RWPE2 (cell line): ENCODE measurements at regions not wholly inside any gene's neighbourhood (a gene's known extent, or its start where the extent isn't known, plus 50 kb on each side); places are given as distances from the start of the nearest gene placed in this dataset.
"Not testable (repeated sequence)": the region's sequence is repeated elsewhere in the genome, so short reads cannot be mapped to it uniquely, and the experiment has no call there.

Experiments used
- ATAC-seq: fragments of 200-7000 bp; cut with Tn5 transposase; 3 replicates; pipeline ENCODE4 v1.9.1; 2021; ENCODE audit warnings: low read depth
- DNase-seq: peaks from one replicate; pipeline ENCODE4 v3.0.0-alpha.2; 2020; ENCODE audit warnings: low spot score
- H3K27ac ChIP-seq: fragments of 450-650 bp; 2 replicates; pipeline ENCODE4 v1.5.1; 2017; ENCODE audit warnings: mild to moderate bottlenecking; ENCODE audit not compliant: poor library complexity, severe bottlenecking
- H3K27me3 ChIP-seq: fragments of 250-450 bp; sonication (Bioruptor Pico); 2 replicates; pipeline ENCODE4 v1.5.1; 2021; ENCODE audit warnings: mild to moderate bottlenecking, moderate library complexity; ENCODE audit not compliant: insufficient read depth, poor library complexity, severe bottlenecking
- H3K36me3 ChIP-seq: fragments of 250-450 bp; sonication (Bioruptor Pico); 2 replicates; pipeline ENCODE4 v1.5.1; 2020; ENCODE audit warnings: low read depth, mild to moderate bottlenecking, moderate library complexity
- H3K4me1 ChIP-seq: fragments of 250-450 bp; sonication (Bioruptor Pico); 2 replicates; pipeline ENCODE4 v1.5.1; 2021; ENCODE audit warnings: mild to moderate bottlenecking, moderate library complexity; ENCODE audit not compliant: insufficient read depth, poor library complexity, severe bottlenecking
- H3K4me3 ChIP-seq: fragments of 250-450 bp; sonication (Bioruptor Pico); 2 replicates; pipeline ENCODE4 v1.5.1; 2021; ENCODE audit warnings: mild to moderate bottlenecking, moderate library complexity; ENCODE audit not compliant: severe bottlenecking
- H3K9me3 ChIP-seq: fragments of 250-450 bp; sonication (Bioruptor Pico); 2 replicates; pipeline ENCODE4 v1.5.1; 2021; ENCODE audit warnings: mild to moderate bottlenecking, moderate library complexity; ENCODE audit not compliant: severe bottlenecking
- CTCF ChIP-seq: fragments of 450-650 bp; IDR thresholded peaks from one replicate; pipeline ENCODE4 v1.5.1; 2017; ENCODE audit warnings: mild to moderate bottlenecking, moderate library complexity; ENCODE audit not compliant: poor library complexity, severe bottlenecking

DNA sequence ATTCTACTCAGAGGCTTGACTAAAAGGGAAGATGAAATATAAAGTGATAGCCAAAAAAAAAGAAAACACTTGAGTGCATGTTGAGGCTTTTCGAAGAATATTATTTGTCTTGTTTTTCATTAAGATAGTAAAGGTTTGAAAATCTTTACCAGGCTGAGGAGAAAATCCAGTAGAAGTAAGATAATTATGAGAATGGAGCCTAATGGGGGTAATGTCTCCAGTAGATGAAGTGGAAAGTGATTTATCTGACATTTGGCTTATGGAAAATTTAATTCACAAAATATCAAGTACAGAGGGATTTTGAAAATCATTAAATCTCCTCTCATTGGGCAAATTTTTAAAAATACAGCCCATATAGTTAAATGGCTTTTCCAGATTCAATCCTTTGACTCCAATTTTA lies 274.9 kb downstream of the SPRY2 start:
- H3K27me3 ChIP-seq = no peaks in the 10 kb centered on the region
- H3K9me3 ChIP-seq = no peaks in the 10 kb centered on the region
- no peak overlapping the region for H3K27ac ChIP-seq
- TF ChIP-seq CTCF = no peak
- ATAC-seq (no peak), DNase-seq (no peak)
- no peaks in the 10 kb centered on the region for H3K4me1 ChIP-seq
- no peak overlapping the region for H3K4me3 ChIP-seq
- H3K36me3 ChIP-seq = no peaks in the 10 kb centered on the region

DNA sequence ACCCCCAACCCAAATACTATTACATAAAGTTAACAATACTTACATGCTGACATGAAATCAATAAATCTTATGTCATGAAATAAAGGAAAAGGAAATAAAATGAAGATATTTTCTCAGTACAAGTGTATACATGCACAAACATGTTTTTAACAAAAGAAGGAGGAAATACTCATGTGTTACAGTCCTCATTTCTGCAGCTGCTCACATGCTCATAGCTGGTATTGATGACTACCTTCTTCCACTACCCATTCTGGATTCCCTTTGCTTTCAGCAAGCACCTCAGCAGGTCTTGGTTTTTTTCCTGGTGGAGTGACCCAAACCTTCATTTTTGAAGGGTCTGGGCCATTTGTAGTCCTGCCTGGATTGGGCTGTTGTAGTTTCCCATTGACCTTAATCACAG lies 278.5 kb downstream of the SPRY2 start:
- not testable (repeated sequence) for H3K4me3 ChIP-seq, H3K36me3 ChIP-seq, H3K9me3 ChIP-seq, H3K27ac ChIP-seq, ATAC-seq, H3K4me1 ChIP-seq, H3K27me3 ChIP-seq, DNase-seq

DNA sequence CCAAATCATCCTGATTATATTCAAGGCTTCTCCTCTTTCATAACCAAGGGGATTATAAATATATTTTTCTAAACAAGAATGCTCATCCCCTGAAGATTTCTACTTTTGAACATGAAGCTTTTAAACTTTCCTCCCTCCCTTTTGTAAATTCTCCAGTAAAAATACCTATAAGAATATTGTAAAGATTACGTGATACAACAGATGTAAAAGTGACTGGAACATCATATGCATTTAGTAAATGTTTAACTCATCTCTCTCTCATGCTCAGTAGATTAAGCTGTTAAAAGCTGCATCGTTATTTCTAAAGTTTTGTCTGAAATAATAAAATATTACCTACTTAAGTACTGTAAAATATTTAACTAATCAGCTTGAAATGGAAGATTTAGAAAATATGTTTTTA lies 281.1 kb downstream of the SPRY2 start:
- no peak overlapping the region for H3K27ac ChIP-seq
- DNase-seq = no peak
- H3K27me3 ChIP-seq = no peaks in the 10 kb centered on the region
- no peak overlapping the region for H3K4me3 ChIP-seq
- no peak for TF ChIP-seq CTCF
- no peaks in the 10 kb centered on the region for H3K4me1 ChIP-seq
- H3K9me3 ChIP-seq = no peaks in the 10 kb centered on the region
- no peaks in the 10 kb centered on the region for H3K36me3 ChIP-seq
- no peak for ATAC-seq

DNA sequence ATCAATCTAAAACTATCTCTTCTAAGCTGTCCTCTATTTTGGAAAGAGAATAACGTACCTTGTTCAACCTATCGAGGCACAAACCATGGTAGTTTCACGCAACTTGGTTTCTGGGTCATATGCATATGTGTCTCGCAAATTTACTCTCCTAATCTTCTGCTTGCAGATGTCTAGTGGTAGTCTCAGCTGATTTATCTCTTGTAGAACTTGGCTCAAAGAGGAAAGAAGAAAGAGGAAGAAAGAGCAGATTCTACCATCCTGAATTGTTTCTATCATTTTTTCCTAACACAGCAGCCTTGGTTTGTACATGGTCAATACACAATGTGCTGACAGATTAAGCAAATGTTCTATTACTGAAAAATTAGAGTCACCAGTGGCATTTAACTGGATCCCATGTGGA lies 282.3 kb downstream of the SPRY2 start:
- ATAC-seq (no peak), DNase-seq (no peak)
- Histone ChIP-seq H3K27ac (no peak overlapping the region), H3K4me1 (no peaks in the 10 kb centered on the region), H3K4me3 (no peak overlapping the region), H3K27me3 (no peaks in the 10 kb centered on the region), H3K9me3 (no peaks in the 10 kb centered on the region), H3K36me3 (no peaks in the 10 kb centered on the region)
- TF ChIP-seq CTCF = no peak

- DNase-seq = no peak
- Histone ChIP-seq H3K27ac (no peak overlapping the region), H3K4me3 (no peak overlapping the region), H3K4me1 (no peaks in the 10 kb centered on the region), H3K27me3 (no peaks in the 10 kb centered on the region), H3K36me3 (no peaks in the 10 kb centered on the region), H3K9me3 (no peaks in the 10 kb centered on the region)
- no peak for ATAC-seq
- no peak for TF ChIP-seq CTCF
Measured at GRCh38 chr13:80055847-80056246, 285.1 kb downstream of the SPRY2 start.

- Histone ChIP-seq H3K27ac (no peak overlapping the region), H3K36me3 (no peaks in the 10 kb centered on the region), H3K9me3 (no peaks in the 10 kb centered on the region), H3K4me3 (no peak overlapping the region), H3K27me3 (no peaks in the 10 kb centered on the region), H3K4me1 (no peaks in the 10 kb centered on the region)
- DNase-seq (no peak), ATAC-seq (no peak)
- no peak for TF ChIP-seq CTCF
Measured at GRCh38 chr13:80054806-80055205, 286.1 kb downstream of the SPRY2 start.
